A549 (cell line): ENCODE measurements at regions not wholly inside any gene's neighbourhood (a gene's known extent, or its start where the extent isn't known, plus 50 kb on each side); places are given as distances from the start of the nearest gene placed in this dataset.

Experiments
- ATAC-seq, 2 experiments: fragments of 200-7000 bp in 1 of 2; fragments of >200 bp in 1 of 2; cut with Nextera tagmentation in 1 of 2; cut with Tn5 transposase in 1 of 2; 3 replicates each; pipeline versions ENCODE4 v1.8.0 to v1.9.1; 2018 to 2020; ENCODE audit warnings: mild to moderate bottlenecking in 1 of 2, moderate library complexity in 1 of 2
- CTCF ChIA-PET: fragments of 300-600 bp; sonication (Branson Sonifier 250); formaldehyde crosslinking; extraction: SDS; loops from one replicate; lab custom pipeline; 2021; ENCODE audit warnings: antibody characterized with exemption, inconsistent platforms; lab: Yijun Ruan, JAX
- POLR2A ChIA-PET: fragments of 350-600 bp; formaldehyde crosslinking; extraction: SDS; loops from one replicate; lab custom pipeline; 2021; ENCODE audit warnings: antibody characterized with exemption, inconsistent platforms; lab: Yijun Ruan, JAX
- DNase-seq, 2 experiments: peaks; one replicate each; pipeline versions ENCODE4 v3.0.0 to v3.0.0-alpha.2; 2011 to 2016; ENCODE audit warnings: low read depth in 1 of 2, low spot score in 1 of 2
- FAIRE-seq: peaks from 2 replicates; lab custom pipeline; 2011; peaks lifted over from hg19 to GRCh38; lab: Jason Lieb, UNC
- H3K27ac ChIP-seq, 2 experiments: fragments of >200 bp; sonication (Bioruptor Twin); formaldehyde crosslinking; 3 replicates each; pipeline ENCODE4 v1.5.1; 2016 to 2017
- H3K4me1 ChIP-seq: fragments of >200 bp; sonication (Bioruptor Twin); formaldehyde crosslinking; 3 replicates; pipeline ENCODE4 v1.6.1; 2016
- H3K4me2 ChIP-seq: fragments of >200 bp; sonication (Bioruptor Twin); formaldehyde crosslinking; 3 replicates; pipeline ENCODE4 v1.6.1; 2016
- H3K4me3 ChIP-seq: fragments of >200 bp; sonication (Bioruptor Twin); formaldehyde crosslinking; 3 replicates; pipeline ENCODE4 v1.5.1; 2016
- H3K9me3 ChIP-seq: fragments of >200 bp; sonication (Bioruptor Twin); formaldehyde crosslinking; 3 replicates; pipeline ENCODE4 v1.6.1; 2016
- ATOH8 ChIP-seq: fragments of 250-450 bp; sonication (Bioruptor Pico); IDR thresholded peaks from 2 replicates; pipeline ENCODE4 v1.5.0; 2020; ENCODE audit warnings: low read depth, mild to moderate bottlenecking, moderate library complexity
- BCL3 ChIP-seq: fragments of >200 bp; sonication (Bioruptor Twin); formaldehyde crosslinking; IDR thresholded peaks from 3 replicates; pipeline ENCODE4 v1.6.1; 2016
- CBX2 ChIP-seq: fragments of 200-600 bp; sonication (generic); IDR thresholded peaks from 2 replicates; pipeline ENCODE4 v1.6.1; 2016; ENCODE audit warnings: low read depth, mild to moderate bottlenecking, borderline replicate concordance
- EP300 ChIP-seq, 2 experiments: fragments of >200 bp; sonication (Bioruptor Twin); formaldehyde crosslinking; IDR thresholded peaks; 2 replicates in 1 of 2; 3 replicates in 1 of 2; pipeline ENCODE4 v1.6.1; 2016 to 2017
- FOSB ChIP-seq: fragments of 250-450 bp; sonication (Bioruptor Pico); IDR thresholded peaks from 2 replicates; pipeline ENCODE4 v1.5.0; 2020; ENCODE audit warnings: mild to moderate bottlenecking, moderate library complexity
- HES2 ChIP-seq: fragments of >200 bp; sonication (Bioruptor Twin); formaldehyde crosslinking; IDR thresholded peaks from 2 replicates; pipeline ENCODE4 v1.6.1; 2016
- HMGXB4 ChIP-seq: fragments of 250-450 bp; sonication (Bioruptor Pico); IDR thresholded peaks from 2 replicates; pipeline ENCODE4 v1.5.0; 2021; ENCODE audit warnings: mild to moderate bottlenecking, moderate library complexity, borderline replicate concordance
- JUNB ChIP-seq: fragments of >200 bp; sonication (Bioruptor Twin); formaldehyde crosslinking; IDR thresholded peaks from 2 replicates; pipeline ENCODE4 v1.6.1; 2016
- KDM5A ChIP-seq: fragments of 200-600 bp; sonication (generic); IDR thresholded peaks from 2 replicates; pipeline ENCODE4 v1.6.1; 2016; ENCODE audit warnings: antibody characterized with exemption, mild to moderate bottlenecking
- MAFK ChIP-seq: fragments of 450-650 bp; IDR thresholded peaks from 2 replicates; pipeline ENCODE4 v1.6.1; 2014; ENCODE audit not compliant: partially characterized antibody
- MAX ChIP-seq: IDR thresholded peaks from 2 replicates; pipeline ENCODE4 v1.6.1; 2012
- MYC ChIP-seq: IDR thresholded peaks from 2 replicates; pipeline ENCODE4 v1.6.1; 2012; ENCODE audit warnings: mild to moderate bottlenecking, inconsistent platforms, low read length, improper control_type of control experiment, borderline replicate concordance
- PHF8 ChIP-seq: fragments of 200-600 bp; sonication (generic); IDR thresholded peaks from 2 replicates; pipeline ENCODE4 v1.6.1; 2016; ENCODE audit warnings: low read depth, mild to moderate bottlenecking, antibody characterized with exemption, moderate library complexity, borderline replicate concordance
- POLR2AphosphoS2 ChIP-seq: conservative IDR thresholded peaks from 2 replicates; pipeline ENCODE4 v1.6.1; 2012; ENCODE audit warnings: low read length, improper control_type of control experiment, inconsistent platforms
- RCOR1 ChIP-seq: fragments of 150-350 bp; IDR thresholded peaks from 2 replicates; pipeline ENCODE4 v1.6.1; 2014; ENCODE audit warnings: antibody characterized with exemption, low read length, low read depth
- REST ChIP-seq: fragments of 200-600 bp; sonication (generic); IDR thresholded peaks from 2 replicates; pipeline ENCODE4 v1.6.1; 2016; ENCODE audit warnings: antibody characterized with exemption, mild to moderate bottlenecking, moderate library complexity
- ZC3H11A ChIP-seq: fragments of 450-650 bp; IDR thresholded peaks from 2 replicates; pipeline ENCODE4 v1.6.1; 2014; ENCODE audit warnings: antibody characterized with exemption, mild to moderate bottlenecking
- ZSCAN20 ChIP-seq: fragments of 250-450 bp; sonication (Bioruptor Pico); IDR thresholded peaks from 2 replicates; pipeline ENCODE4 v1.8.0; 2022; ENCODE audit warnings: mild to moderate bottlenecking, moderate library complexity
- WGBS: methylation state at CpG from one replicate; pipeline ENCODE4 v1.1.6; 2017; ENCODE audit errors: missing lambda C conversion rate; 5-methylcytosine and 5-hydroxymethylcytosine counted together

GRCh38 chr4:44056721-44057151 is 391.9 kb downstream of the KCTD8 start:
- Histone ChIP-seq H3K27ac (no peak overlapping the region), H3K9me3 (no peaks in the 10 kb centered on the region), H3K4me1 (no peaks in the 10 kb centered on the region), H3K4me3 (no peak overlapping the region), H3K4me2 (no peak overlapping the region)
- POLR2A ChIA-PET: no interaction called here
- CTCF ChIA-PET: no interaction called here
- TF ChIP-seq ATOH8 (CRISPR knock-in tag): no peak
- no peak for TF ChIP-seq MYC
- ATAC-seq (no peak), DNase-seq (no peak), FAIRE-seq (no peak)
- WGBS: 17% methylated on average over 6 of the region's 6 CpGs

GRCh38 chr4:44070843-44071242 is 377.8 kb downstream of the KCTD8 start:
- ATAC-seq (no peak), DNase-seq (no peak), FAIRE-seq (no peak)
- Histone ChIP-seq H3K9me3 (no peaks in the 10 kb centered on the region), H3K4me2 (no peak overlapping the region), H3K4me1 (no peaks in the 10 kb centered on the region), H3K4me3 (no peak overlapping the region), H3K27ac (no peak overlapping the region)
- no peak for TF ChIP-seq MAFK
- no peak for TF ChIP-seq CBX2
- no peak for TF ChIP-seq HMGXB4 (CRISPR knock-in tag)
- no peak for TF ChIP-seq FOSB (CRISPR knock-in tag)
- TF ChIP-seq ZSCAN20 (CRISPR knock-in tag): no peak
- no peak for TF ChIP-seq POLR2AphosphoS2
- TF ChIP-seq EP300 (IDR thresholded peaks at IDR 0.05): no peak
- no peak for TF ChIP-seq MAX
- TF ChIP-seq REST: no peak
- no peak for TF ChIP-seq BCL3
- TF ChIP-seq ZC3H11A: no peak
- no peak for TF ChIP-seq PHF8
- TF ChIP-seq HES2: no peak
- TF ChIP-seq JUNB: no peak
- TF ChIP-seq KDM5A: no peak
- TF ChIP-seq RCOR1: no peak
- POLR2A ChIA-PET: no interaction called here
- WGBS: 0% methylated on average over 5 of the region's 6 CpGs
- CTCF ChIA-PET: no interaction called here
